Mucosa of descending colon (tissue), 3 donors: ENCODE measurements at regions not wholly inside any gene's neighbourhood (a gene's known extent, or its start where the extent isn't known, plus 50 kb on each side); places are given as distances from the start of the nearest gene placed in this dataset.
A peak's percentile ranks its signal among the peaks of the same experiment; 100 is the strongest.
"Not testable (repeated sequence)": the region's sequence is repeated elsewhere in the genome, so short reads cannot be mapped to it uniquely, and the experiment has no call there.

ENCODE experiments used
- ATAC-seq: fragments of 200-7000 bp; cut with Tn5 transposase; one replicate; pipeline ENCODE4 v1.9.1; 2020; ENCODE audit warnings: mild to moderate bottlenecking, moderate library complexity
- DNase-seq, 3 donors: peaks; one replicate each; pipeline ENCODE4 v3.0.0-alpha.2; 2020
- H3K36me3 ChIP-seq: fragments of 200-600 bp; one replicate; pipeline ENCODE4 v1.8.0; 2021; ENCODE audit warnings: low read depth, mild to moderate bottlenecking
- H3K4me1 ChIP-seq: fragments of 200-600 bp; one replicate; pipeline ENCODE4 v1.8.0; 2021; ENCODE audit warnings: low read depth, mild to moderate bottlenecking
- H3K4me3 ChIP-seq: fragments of 200-600 bp; one replicate; pipeline ENCODE4 v1.8.0; 2021; ENCODE audit warnings: mild to moderate bottlenecking
- H3K9me3 ChIP-seq: fragments of 200-600 bp; one replicate; pipeline ENCODE4 v1.8.0; 2021; ENCODE audit warnings: mild to moderate bottlenecking
- CTCF ChIP-seq: fragments of 200-600 bp; IDR thresholded peaks from one replicate; pipeline ENCODE4 v1.8.0; 2022; ENCODE audit warnings: antibody characterized with exemption, mild to moderate bottlenecking
- intact Hi-C, 2 donors: fragments of 100-400 bp; cut with DNase I in 1 of 2; cut with micrococcal nuclease in 1 of 2; formaldehyde crosslinking; loops; one replicate each; pipeline versions ENCODE4 v1.11.0 to v1.11.1; 2022; cut with DNase I, micrococcal nuclease
- donor health status: DM: no; HTN: no; CAD: no; lungs with moderate emphysema.
- donor health status: DM: no; HTN: no; CAD: no.
- donor health status: DM: no; HTN: yes; CAD: no.

- Histone ChIP-seq H3K4me1 (no peaks in the 10 kb centered on the region), H3K36me3 (no peaks in the 10 kb centered on the region), H3K4me3 (no peak overlapping the region), H3K9me3 (no peaks in the 10 kb centered on the region)
- no peak for DNase-seq
- no peak for TF ChIP-seq CTCF
- ATAC-seq = peak; percentile 39
- intact Hi-C loops = no loop called here
Observed at GRCh38 chr1:87435484-87435883, 106.8 kb downstream of the LMO4 start.

GRCh38 chr1:87436115-87436514 is 107.4 kb downstream of the LMO4 start:
- intact Hi-C loops, ATAC-seq, H3K36me3 ChIP-seq, H3K9me3 ChIP-seq, H3K4me1 ChIP-seq, H3K4me3 ChIP-seq, DNase-seq: not testable (repeated sequence)

DNA sequence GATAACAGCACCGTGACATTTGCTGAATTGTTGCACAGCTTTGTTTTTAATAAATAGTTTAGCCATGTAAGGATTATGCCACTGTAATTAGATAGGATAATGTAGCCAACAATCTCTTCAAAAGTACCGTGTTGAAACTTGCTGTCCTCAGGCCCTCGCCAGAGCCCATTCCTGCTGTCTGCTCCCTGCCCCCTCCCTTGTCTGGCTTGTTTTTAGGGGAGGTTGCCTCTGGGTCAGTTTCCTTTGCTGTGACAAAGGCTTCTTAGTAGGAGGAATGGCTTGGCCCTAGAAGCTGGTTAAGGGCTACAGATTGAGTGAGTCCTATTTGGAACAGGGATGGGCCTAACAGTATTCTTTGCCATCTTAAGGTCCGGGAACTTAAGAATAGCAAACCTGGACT is 107.9 kb downstream of the LMO4 start:
- TF ChIP-seq CTCF = no peak
- Histone ChIP-seq H3K4me3 (no peak overlapping the region), H3K9me3 (no peaks in the 10 kb centered on the region), H3K4me1 (no peaks in the 10 kb centered on the region), H3K36me3 (no peaks in the 10 kb centered on the region)
- intact Hi-C loops = no loop called here
- DNase-seq (no peak), ATAC-seq (no peak)

DNA sequence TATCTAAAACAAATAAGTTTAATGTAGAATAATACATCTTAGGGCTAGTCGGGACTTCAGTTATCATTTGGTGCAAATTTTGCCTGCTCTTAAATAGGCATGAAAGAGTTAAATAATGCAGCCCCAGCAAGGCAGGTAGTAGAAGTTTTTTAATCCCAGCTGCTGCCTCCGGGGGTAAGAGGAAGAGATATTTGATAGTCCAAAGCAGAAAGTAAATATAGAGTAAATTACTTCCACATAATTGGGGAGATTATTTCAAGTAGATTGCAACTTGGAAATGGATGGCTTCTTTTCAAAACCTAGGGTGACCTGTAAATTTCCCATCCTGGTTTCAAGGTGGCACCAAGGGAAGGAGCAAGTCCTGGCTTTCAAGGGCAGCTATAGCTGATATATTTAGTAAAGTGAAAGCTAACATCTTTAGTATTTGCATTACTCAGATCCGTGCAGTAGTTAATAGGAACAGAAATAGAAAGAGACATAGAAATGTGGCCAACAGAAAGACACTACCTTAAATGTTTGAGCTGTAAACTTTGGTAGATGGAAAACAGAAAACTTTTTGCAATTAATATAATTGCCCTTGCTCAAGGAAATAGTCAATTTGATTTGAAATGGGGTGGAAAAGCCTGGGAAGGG is 109.1 kb downstream of the LMO4 start:
- no peak for DNase-seq
- no peaks in the 10 kb centered on the region for H3K9me3 ChIP-seq
- H3K4me1 ChIP-seq = no peaks in the 10 kb centered on the region
- no peak for TF ChIP-seq CTCF
- no peak for ATAC-seq
- intact Hi-C loops = no loop called here
- H3K36me3 ChIP-seq = no peaks in the 10 kb centered on the region
- H3K4me3 ChIP-seq = no peak overlapping the region

- TF ChIP-seq CTCF = no peak
- intact Hi-C loops = no loop called here
- Histone ChIP-seq H3K4me3 (no peak overlapping the region), H3K9me3 (no peaks in the 10 kb centered on the region), H3K4me1 (no peaks in the 10 kb centered on the region), H3K36me3 (no peaks in the 10 kb centered on the region)
- DNase-seq (no peak), ATAC-seq (no peak)
Observed at GRCh38 chr1:87439821-87440220, 111.1 kb downstream of the LMO4 start.

GRCh38 chr1:87449348-87449963 is 120.8 kb downstream of the LMO4 start:
- no peak for TF ChIP-seq CTCF
- H3K36me3 ChIP-seq = no peaks in the 10 kb centered on the region
- H3K4me3 ChIP-seq = no peak overlapping the region
- no peaks in the 10 kb centered on the region for H3K4me1 ChIP-seq
- no peaks in the 10 kb centered on the region for H3K9me3 ChIP-seq
- peak; percentile 35 to 74 (median 47) for DNase-seq
- peak; percentile 88 for ATAC-seq
- intact Hi-C loops = no loop called here
